GM19452 (cell line): ENCODE measurements at regions not wholly inside any gene's neighbourhood (a gene's known extent, or its start where the extent isn't known, plus 50 kb on each side); places are given as distances from the start of the nearest gene placed in this dataset.

Source experiments
- ATAC-seq: cut with Tn5 transposase; IDR thresholded peaks from one replicate; pipeline ENCODE4 v1.9.1; 2021; ENCODE audit not compliant: unreplicated experiment

DNA sequence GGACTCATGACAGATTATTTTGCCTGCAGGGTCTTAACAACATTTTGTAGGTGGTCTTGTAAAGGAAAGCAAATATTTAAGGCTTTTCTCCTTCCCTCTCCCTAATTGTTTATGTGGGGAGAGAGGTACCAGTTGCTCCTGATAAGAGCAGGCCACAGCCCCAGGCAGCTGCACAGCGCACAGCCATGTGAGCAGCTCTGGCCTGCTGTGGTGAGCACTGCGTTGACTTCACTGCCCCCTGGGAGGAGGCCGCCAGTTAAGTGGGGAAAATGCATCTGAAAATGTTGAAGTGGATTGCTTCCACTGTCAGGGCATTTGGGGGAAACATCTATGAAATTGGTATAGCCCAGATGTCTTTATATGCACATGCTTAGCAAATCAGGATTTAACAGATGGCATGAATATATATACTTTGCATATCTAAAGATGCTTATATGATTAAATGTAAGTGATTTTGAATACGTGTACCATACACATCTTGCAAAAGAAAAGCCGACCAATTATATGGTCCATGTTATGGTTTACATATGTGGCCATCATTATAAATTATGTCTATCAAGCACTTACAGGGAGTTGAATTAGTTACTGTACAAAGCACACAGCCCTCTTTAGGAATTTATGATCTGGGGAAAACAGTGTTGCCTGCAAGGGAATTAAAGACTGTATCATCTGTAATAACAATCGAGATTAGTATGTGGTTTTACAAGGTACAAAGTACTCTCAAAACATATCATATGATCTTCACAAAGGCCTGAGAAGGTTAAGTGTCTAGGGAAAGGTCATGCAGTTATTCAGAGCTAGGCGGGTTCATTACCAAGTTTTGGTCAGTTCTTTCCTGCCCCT, 132.1 kb downstream of the RHOU start:
- no peak for ATAC-seq

GRCh38 chr1:228867951-228868730, 132.9 kb downstream of the RHOU start:
- no peak for ATAC-seq

DNA sequence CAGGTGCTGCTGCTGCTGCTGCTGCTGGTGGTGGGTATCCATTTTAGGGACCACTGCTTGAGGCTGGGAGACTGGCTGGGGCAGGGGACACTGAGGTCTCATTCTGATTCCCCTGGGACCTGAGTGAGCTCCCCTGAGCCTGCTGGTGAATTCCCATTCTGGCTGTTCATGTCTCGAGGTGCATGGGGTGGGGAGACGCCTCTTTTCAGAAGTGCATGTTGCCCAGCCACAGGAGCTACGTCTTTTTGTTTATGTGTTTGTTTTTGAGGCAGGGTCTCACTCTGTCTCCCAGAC, 133.4 kb downstream of the RHOU start:
- ATAC-seq, result no peak

- no peak for ATAC-seq
Observed at GRCh38 chr1:228869312-228869824, 134.1 kb downstream of the RHOU start.

- no peak for ATAC-seq
Observed at GRCh38 chr1:228870041-228870713, 134.9 kb downstream of the RHOU start.

- no peak for ATAC-seq
Observed at GRCh38 chr1:228871314-228872061, 136.2 kb downstream of the RHOU start.

DNA sequence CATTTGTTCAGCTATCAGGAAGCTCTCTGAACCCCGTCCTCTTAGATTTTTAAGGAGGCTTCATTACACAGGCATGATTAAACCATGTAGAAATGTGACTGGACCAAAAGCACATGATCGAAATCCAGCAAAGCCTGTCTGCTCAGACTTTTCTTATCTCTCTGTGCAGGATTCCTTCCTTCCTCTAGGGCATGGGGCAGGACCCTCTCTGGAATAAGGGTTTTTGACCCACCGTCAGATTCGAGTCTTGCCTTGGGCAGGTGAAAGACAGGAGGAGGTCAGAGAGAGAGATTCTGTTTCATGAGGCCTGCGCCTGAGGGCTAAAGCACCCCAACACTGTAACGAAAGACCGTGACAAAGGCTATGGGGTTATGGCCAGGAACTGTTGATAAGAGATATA, 136.8 kb downstream of the RHOU start:
- no peak for ATAC-seq

GRCh38 chr1:228873709-228874108, 138.4 kb downstream of the RHOU start:
- no peak for ATAC-seq

DNA sequence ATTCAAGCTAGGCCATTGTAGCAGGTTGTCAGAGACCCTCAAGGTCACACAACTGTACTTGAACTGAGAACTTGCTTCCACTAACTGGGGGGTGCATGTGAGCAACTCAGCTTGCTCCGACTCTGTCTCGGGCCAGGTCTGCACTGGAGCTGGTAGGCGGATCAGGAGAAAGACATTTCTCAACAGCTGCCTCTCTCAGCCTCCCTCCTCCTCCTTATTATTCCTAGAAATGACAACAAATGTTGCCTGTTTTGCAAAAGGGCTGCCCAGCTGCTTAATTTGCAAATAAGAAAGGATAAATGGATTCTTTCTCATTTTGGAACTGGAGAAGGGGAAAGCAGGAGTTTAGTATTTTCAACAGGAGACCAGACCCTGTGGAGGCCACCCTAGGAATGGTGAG, 140.5 kb downstream of the RHOU start:
- ATAC-seq, result no peak

- ATAC-seq, result no peak
Observed at GRCh38 chr1:228876187-228876586, 140.9 kb downstream of the RHOU start.

DNA sequence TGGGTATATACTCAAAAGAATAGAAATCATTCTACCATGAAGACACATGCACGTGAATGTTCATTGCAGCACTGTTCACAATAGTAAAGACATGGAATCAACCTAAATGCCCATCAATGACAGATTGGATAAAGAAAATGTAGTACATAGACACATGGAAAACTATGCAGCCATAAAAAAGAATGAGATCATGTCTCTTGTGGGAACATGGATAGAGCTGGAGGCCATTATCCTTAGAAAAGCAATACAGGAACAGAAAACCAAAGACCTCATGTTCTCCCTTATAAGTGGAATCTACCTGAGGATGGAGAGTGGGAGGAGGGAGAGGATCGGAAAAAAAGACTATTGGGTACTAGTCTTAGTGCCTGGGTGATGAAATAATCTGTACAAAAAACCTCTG, 143.9 kb downstream of the RHOU start:
- no peak for ATAC-seq

GRCh38 chr1:228882041-228882770, 146.9 kb downstream of the RHOU start:
- ATAC-seq, result no peak

- no peak for ATAC-seq
Observed at GRCh38 chr1:228882771-228883450, 147.6 kb downstream of the RHOU start.

- no peak for ATAC-seq
Observed at GRCh38 chr1:228883535-228883934, 148.3 kb downstream of the RHOU start.

GRCh38 chr1:228884196-228884595, 148.9 kb downstream of the RHOU start:
- ATAC-seq, result no peak

DNA sequence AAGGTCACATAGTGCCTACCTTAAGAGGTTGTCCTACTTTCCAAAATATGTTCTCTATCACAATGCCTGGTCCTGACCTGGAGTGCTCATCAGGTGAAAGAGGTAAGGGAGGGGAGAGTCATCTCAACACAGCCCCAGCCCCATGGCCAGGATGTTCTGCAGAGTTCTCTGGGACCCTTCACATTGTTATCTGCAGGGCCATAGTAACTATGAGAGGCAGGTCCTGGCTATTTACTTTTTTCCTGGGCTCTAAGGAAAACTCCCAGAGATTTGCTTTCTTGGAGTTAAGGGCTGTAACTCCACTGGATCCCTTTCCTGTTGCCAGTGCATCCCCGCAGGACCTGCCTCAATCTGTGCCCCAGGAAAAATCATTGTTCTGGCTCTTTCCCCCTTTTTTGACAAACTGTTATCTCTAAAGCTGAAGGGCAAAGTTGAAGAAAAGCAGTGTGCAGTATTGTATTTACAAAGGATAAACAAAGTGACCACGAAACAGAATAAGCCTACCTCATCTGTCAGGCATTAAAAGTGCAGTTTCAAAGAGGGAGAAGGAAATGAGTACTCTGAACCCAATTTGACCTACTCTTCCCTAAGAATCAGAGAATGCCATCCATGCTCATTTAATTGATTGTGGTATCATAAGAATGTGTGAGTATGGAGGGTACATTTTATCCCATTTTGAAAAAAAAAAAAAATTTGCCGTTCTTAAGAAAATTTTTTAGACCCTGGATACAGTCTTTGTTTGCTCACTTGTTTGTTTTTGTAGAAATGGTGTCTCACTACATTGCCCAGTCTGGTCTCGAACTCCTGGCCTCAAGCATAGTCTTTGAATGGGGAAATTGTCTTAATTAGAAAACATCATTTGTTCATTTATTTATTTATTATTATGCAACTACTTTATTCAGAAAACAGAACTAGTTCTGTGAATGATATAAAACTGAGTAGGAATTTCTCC, 149.6 kb downstream of the RHOU start:
- no peak for ATAC-seq

DNA sequence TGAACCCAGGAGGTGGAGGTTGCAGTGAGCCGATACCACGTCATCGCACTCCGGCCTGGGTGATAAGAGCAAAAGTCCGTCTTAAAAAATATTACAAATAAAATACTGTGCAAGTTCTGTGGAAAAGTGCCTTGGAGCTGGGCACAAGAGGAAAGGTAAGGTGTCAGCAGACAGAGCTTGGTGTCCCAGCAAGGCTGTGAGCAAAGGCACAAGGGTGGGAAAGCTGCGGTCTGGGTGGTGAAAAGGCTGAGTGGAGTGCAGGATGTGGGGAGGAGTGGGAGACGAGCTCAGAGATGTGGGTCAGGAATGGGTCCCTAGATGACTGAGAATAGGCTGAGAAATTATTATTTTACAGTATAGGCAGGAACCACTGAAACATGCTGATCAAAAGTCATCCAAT, 150.6 kb downstream of the RHOU start:
- no peak for ATAC-seq

DNA sequence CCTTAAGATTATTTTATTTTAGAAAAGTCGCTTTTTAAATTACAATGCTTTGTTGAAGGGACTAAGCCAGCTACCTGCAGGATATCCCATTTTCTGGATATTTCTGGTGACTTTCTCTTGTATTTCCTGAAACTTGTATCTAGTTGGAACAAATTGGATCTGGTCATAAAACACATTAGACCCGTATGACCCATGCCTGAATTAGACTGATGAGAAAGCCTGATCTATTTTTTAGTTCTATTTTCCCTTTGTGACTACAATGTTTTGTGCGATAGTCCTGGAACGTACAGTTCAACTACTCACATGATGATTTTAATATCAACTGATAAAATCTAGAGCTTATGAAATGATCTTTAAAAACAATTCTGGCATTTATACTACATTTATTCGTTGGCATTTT, 151.8 kb downstream of the RHOU start:
- ATAC-seq, result no peak

DNA sequence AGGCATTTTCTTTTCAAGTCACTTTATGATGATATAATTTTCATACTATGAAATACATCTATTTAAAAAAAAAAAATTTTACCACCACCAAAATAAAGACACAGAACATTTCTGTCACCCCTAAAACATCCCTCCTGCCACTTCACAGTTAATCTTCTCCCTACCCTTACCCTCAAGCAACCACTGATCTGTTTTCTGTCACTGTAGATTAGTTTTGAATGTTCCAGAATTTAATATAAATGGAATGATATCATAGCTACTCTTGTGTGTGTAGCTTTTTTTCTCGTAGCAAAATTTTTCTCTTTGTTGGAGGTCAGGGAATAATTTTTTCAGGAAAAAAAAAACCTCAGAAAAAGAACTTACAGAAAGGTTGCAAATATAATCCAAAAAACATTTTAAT, 152.7 kb downstream of the RHOU start:
- no peak for ATAC-seq
